Stimulated activated CD4-positive, alpha-beta T cell treated with anti-CD3 and anti-CD28 coated beads, Interleukin-1b, Interleukin-23, amount 100 ng/mL, for 48 hours (primary cell): ENCODE measurements at regions not wholly inside any gene's neighbourhood (a gene's known extent, or its start where the extent isn't known, plus 50 kb on each side); places are given as distances from the start of the nearest gene placed in this dataset.
"Not testable (repeated sequence)": the region's sequence is repeated elsewhere in the genome, so short reads cannot be mapped to it uniquely, and the experiment has no call there.

ENCODE experiments used
- DNase-seq: peaks from one replicate; pipeline ENCODE4 v3.0.0-alpha.2; 2020

DNA sequence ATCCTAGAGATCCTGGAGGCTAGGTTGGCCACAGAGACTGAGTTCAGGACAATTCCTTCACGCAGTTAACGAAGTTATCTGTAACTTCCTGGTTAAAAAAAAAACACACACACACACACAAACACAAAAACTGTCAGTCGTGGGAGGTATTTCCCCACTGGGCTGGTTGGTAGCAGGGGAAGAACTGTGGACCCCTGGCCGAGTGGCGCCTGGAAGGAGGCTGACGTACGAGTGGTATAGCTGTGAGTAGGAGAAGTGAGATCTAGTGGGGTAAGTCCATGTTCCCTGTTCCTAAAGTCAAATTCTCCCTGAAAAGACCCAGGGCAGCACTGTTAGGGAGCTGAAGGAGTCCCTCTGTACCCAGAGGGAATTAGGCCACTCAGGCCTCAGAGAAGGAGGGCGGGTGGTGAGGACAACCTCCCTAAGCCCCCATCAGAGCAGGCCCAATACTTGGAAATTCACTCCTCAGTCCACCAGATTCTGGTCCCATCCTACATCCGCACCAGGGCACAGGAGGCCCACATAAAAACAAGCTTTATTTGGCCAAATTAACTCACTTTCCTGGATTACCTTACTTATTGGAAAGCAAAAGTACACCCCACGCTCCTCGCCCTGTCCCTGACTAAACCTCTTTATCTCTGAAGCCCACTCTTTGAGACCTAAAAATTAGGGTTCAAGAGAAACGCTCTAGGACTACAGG, 108.3 kb upstream of the FOXD4L5 start:
- DNase-seq: not testable (repeated sequence)

DNA sequence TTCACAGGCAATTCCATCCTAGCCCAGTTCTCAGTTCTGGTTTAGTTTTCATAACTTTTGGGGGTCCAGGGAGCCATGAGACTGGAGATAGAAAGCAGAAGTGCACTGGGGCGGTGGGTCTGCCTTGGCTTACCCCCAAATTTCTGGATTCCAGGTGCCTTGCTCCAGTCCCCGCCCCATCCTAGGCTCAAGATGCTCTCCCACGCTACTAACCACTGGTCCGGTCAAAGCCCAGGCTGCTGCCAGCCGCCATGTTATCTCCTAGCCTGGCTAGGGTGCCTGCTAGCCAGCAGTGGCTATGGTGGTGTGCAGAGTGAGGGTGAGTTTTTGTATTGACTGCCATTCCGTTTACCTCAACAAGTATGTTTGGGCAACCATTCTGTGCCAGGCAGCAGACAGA, 107.6 kb upstream of the FOXD4L5 start:
- DNase-seq: not testable (repeated sequence)

DNA sequence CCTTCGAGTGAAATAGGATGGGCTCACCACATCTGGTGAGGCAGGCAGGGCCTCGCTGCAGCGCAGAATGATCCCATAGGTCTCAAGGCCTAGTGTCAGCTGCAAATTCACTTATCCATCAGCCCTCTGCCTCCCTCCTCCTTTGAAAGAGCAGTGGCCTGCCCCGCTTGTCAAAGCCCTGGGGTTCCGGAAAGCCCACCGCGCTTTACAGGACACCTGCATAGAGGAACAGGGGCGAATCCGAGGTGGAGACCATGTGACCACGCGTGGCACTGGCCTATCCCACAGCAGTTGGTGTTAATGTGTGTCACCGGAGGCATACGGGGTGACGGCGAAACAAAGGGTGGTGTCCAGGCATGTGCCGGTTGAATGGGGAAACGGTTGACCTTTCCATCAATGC, 104.7 kb upstream of the FOXD4L5 start:
- DNase-seq: not testable (repeated sequence)

DNA sequence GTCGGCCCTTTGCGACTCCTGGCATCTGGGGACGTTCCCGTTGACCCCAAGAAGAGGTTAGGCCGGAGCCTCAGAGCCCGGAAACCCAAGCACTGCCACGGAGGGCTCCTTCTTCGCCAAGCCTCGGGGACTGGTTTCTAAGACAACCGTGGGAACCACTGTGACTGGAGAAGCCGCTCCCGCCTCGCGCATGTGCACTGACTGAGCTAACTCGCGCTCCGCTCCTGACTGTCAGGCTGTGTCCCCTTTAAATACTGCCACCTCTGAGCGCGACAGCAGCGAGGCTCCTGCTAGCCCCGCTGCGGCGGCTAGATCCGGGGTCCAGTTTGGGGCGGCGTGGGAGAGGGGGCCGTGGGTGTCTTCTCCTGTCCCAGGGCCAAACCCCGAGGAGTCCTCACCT, 104.2 kb upstream of the FOXD4L5 start:
- DNase-seq: not testable (repeated sequence)

DNA sequence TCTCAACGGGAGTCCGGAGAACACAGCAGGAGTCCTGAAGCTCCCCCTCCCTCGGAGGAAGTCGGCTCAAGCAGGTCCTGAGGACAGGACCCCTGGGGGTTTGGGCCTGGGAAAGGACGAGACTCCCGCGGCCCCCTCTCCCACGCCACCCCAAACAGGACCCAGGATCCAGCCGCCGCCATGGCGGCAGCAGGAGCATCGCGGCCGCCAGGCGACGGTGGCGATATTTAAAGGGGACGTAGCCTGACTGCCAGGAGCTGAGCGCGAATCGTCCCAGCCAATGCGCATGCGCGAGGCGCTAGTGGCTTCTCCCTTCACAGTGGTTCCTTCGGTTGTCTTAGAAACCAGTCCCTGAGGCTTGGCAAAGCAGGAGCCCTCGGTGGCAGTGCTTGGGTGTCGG, 101.7 kb upstream of the FOXD4L5 start:
- DNase-seq: peak; percentile 72

DNA sequence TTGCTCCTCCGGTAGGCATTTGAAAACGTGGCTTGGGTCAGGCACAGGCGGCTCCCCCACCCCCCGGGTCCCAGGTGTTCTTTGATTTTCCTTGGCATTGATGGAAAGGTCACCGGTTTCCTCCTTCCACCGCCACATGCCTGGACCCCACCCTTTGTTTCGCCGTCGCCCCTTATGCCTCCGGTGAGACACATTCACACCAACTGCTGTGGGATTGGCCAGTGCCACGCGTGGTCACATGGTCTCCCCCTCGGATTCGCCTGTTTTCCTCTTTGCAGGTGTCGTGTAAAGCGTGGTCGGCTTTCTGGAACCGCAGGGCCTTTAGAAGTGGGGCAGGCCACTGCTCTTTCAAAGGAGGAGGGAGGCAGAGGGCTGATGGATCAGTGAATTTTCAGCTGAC, 101.2 kb upstream of the FOXD4L5 start:
- not testable (repeated sequence) for DNase-seq

DNA sequence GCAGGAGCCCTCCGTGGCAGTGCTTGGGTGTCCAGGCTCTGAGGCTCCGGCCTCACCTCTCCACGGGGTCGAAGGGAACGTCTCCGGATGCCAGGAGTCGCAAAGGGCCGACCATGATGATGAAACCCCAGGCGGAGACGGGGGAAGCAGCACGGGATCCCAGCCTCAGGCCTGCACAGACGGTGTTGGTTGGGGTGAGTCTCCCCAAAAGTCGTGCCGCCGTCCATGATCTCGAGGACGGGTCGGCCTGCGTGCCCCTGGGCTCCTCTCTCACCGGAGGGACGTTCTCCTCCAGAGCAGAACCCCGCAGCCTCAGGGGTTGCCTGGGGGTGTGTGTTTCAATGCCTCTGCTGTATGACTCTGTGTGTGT, 100.6 kb upstream of the FOXD4L5 start:
- not testable (repeated sequence) for DNase-seq

DNA sequence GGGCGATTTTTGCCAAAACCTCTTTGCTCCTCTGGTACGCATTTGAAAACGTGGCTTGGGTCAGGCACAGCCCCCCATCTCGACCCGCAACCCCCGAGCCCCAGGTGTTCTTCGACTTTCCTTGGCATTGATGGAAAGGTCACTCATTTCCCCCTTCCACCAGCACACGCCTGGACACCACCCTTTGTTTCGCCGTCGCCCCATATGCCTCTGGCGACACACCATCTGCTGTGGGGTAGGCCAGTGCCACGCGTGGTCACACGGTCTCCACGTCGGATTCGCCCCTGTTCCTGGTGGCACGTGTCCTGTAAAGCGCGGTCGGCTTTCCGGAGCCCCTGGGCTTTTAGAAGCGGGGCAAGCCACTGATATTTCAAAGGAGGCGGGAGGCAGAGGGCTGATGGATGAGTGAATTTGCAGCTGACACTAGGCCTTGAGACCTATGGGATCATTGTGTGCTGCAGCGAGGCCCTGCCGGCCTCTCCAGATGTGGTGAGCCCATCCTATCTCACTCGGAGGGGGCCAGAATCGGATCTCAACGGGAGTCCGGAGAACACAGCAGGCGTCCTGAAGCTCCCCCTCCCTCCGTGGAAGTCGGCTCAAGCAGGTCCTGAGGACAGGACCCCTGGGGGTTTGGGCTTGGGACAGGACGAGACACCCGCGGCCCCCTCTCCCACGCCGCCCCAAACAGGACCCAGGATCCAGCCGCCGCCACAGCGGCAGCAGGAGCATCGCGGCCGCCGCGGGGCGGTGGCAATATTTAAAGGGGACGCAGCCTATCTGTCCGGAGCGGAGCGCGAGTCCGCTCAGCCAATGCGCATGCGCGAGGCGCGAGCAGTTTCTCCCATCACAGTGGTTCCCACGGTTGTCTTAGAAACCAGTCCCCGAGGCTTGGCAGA, 100.0 kb upstream of the FOXD4L5 start:
- DNase-seq: not testable (repeated sequence)

DNA sequence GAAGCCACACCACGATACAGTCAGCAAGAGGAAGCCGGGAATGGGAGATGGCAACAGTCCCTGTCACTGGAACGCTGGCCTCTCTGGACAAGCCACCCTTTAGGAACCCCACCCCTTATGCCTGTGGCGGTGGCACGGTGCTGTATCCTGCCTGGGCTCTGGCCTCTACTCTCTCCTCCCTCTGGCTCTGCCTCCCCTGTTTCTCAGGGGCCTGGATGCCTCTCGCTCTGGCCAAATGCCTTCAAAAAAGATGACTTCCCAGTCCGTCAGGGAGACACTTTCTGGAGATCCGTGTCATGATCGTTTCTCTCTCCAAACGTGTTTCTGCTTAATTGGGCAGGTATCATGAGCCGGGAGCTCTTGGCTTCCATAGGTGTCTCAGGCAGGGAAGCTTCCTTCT, 99.1 kb upstream of the FOXD4L5 start:
- DNase-seq: not testable (repeated sequence)

DNA sequence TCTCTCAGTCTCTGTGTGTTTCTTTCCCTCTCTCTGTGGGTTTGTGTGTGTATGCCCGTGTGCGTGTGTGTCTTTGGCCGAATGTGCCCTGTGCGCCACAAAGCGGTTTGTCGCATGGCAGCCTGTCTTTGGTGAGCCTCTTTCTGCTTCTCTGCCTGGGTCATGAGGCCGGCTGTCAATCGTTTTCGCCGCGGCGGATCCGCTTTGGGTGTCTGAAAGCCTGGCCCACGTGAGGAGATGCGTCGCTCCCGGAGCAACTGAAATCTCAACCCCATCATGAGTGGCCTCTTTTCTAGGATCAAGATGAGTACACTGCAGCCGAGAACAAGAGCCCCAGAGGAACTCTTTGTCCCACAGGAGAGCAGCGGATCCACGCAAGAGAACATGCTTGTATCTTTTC, 98.6 kb upstream of the FOXD4L5 start:
- DNase-seq: not testable (repeated sequence)

DNA sequence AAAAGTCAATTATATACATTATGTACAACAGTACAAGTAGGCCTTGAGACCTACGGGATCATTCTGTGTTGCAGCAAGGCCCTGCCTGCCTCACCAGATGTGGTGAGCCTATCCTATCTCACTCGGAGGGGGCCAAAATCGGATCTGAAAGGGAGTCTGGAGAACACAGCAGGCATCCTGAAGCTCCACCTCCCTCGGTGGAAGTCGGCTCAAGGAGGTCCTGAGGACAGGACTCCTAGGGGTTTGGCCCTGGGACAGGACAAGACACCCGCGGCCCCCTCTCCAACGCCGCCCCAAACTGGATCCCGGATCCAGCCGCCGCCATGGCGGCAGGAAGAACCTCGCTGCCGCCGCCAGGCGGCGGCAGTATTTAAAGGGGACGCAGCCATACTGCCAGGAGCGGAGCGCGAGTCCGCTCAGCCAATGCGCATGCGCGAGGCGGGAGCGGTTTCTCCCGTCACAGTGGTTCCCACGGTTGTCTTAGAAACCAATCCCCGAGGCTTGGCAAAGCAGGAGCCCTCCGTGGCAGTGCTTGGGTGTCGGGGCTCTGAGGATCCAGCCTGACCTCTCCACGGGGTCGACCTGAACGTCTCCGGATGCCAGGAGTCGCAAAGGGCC, 97.8 kb upstream of the FOXD4L5 start:
- DNase-seq: not testable (repeated sequence)
